ENCODE measurements at regions not wholly inside any gene's neighbourhood (a gene's known extent, or its start where the extent isn't known, plus 50 kb on each side); places are given as distances from the start of the nearest gene placed in this dataset.

DNA sequence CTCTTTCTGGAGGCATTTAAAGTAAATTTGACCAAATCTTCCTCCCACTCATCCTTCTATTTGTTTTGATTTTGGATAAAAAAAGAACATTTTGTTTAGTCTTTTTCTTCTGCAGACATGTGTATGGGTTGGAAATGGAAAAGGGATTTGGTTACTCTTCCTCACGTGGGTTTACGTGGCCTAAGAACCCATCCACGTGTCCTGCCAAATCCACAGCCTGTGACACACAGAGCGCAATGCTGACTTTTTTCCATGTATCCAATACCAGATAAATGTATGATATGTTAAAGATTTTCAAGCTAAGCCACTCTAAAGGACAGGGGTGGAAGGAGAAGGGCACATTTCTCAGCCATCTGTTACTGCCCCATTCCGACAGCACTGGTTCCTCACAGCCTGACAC lies 176.5 kb downstream of the COL12A1 start:
- TF ChIP-seq POLR2A (IDR thresholded peaks at IDR 0.05), result no peak
- TF ChIP-seq, protein P1, sequence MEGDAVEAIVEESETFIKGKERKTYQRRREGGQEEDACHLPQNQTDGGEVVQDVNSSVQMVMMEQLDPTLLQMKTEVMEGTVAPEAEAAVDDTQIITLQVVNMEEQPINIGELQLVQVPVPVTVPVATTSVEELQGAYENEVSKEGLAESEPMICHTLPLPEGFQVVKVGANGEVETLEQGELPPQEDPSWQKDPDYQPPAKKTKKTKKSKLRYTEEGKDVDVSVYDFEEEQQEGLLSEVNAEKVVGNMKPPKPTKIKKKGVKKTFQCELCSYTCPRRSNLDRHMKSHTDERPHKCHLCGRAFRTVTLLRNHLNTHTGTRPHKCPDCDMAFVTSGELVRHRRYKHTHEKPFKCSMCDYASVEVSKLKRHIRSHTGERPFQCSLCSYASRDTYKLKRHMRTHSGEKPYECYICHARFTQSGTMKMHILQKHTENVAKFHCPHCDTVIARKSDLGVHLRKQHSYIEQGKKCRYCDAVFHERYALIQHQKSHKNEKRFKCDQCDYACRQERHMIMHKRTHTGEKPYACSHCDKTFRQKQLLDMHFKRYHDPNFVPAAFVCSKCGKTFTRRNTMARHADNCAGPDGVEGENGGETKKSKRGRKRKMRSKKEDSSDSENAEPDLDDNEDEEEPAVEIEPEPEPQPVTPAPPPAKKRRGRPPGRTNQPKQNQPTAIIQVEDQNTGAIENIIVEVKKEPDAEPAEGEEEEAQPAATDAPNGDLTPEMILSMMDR (IDR thresholded peaks at IDR 0.05), result no peak

Measured in upper lobe of left lung (tissue), 4 donors.